Activated naive CD4-positive, alpha-beta T cell treated with anti-CD3 and anti-CD28 coated beads, Interleukin-2, amount 50 U/mL, for 72 hours (primary cell): ENCODE measurements at regions not wholly inside any gene's neighbourhood (a gene's known extent, or its start where the extent isn't known, plus 50 kb on each side); places are given as distances from the start of the nearest gene placed in this dataset.

Source experiments
- ATAC-seq, 2 donors: fragments of 150-1000 bp; cut with Tn5 transposase; 2 replicates each; pipeline ENCODE4 v1.10.0; 2021; ENCODE audit warnings: mild to moderate bottlenecking in 2 of 2, moderate library complexity in 2 of 2
- DNase-seq, 2 donors: peaks; one replicate each; pipeline ENCODE4 v3.0.0; 2021 to 2022; ENCODE audit warnings: low spot score in 2 of 2
- H3K27ac Mint-ChIP-seq, 2 donors: one replicate each; pipeline ENCODE4 v1.8.0; 2022; ENCODE audit warnings: mild to moderate bottlenecking in 2 of 2, mixed read lengths in 2 of 2
- H3K36me3 Mint-ChIP-seq, 2 donors: one replicate each; pipeline ENCODE4 v1.8.0; 2022; ENCODE audit warnings: mixed read lengths in 2 of 2
- H3K9me3 Mint-ChIP-seq, 2 donors: one replicate each; pipeline ENCODE4 v1.8.0; 2022; ENCODE audit warnings: mixed read lengths in 2 of 2

DNA sequence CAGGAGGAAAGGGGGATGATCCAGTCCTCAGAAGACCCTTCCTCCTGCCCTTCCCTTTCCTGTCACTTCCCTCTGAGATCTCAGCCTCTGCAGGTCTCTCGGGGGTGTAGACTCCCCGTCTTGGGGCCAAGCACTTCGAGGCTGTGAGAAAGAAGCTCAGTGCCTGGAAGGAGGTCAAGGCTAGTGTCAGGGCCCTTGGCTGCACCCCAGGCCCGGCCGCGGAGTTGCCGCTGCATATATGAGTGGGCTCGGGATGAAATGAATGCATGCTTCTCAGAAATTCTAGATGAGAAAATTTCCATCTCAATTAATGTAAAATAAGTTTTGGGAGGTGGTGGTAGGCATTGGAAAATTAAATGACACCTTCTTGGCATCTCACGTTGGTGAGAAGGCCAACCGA is 1313.7 kb downstream of the BRD1 start:
- Mint-ChIP-seq H3K36me3 (no peaks in the 10 kb centered on the region), H3K9me3 (no peaks in the 10 kb centered on the region), H3K27ac (no peak overlapping the region)
- no peak for ATAC-seq
- no peak for DNase-seq

DNA sequence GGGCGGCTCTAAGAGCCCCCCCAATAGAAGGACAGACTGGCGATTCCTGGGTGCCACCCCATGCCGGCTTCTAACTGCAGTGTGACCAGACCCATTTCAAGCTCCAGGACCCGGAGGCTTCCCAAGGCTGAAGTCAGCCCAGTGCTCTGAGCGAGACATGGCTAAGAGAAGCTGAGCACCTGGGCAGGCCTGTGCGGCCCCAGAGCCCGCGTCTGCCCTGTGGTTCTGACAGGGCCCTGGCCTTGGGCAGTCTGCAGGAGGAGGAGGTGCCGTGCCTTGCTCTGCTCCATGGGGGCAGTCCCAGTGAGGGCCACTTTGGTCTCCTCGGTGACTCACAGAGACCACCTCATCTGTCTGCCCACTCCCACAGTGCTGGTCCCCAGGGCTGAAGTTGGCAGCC is 1314.2 kb downstream of the BRD1 start:
- DNase-seq (no peak), ATAC-seq (no peak)
- Mint-ChIP-seq H3K9me3 (no peaks in the 10 kb centered on the region), H3K36me3 (no peaks in the 10 kb centered on the region), H3K27ac (no peak overlapping the region)

DNA sequence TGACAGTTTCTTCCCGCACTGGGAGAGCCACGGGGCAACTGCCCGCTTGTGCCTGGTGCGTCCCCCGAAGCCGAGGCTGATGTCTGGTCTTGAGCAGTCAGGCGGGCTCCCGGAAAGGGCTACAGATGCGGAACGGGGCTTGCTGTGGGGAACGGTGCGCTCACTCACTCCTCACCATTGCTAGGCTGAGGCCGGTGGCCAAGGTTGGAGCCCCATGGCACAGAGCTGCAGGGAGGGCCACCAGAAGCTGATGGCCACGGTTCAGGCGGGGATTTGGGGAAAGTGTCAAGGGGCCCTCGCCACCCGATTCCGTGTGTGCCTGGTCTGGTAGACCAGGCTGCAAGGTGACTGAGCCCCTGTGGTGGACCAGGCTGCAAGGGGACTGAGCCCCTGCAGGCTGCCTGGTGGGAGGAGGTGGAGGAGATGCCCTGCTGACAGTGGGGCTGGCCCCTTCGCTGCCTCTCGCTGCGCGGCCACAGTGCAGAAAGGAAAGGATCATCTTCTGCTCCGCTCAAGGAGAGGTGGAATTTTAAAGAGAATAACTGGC is 1315.8 kb downstream of the BRD1 start:
- H3K9me3 Mint-ChIP-seq = no peaks in the 10 kb centered on the region
- H3K27ac Mint-ChIP-seq = no peak overlapping the region
- DNase-seq (no peak), ATAC-seq (no peak)
- no peaks in the 10 kb centered on the region for H3K36me3 Mint-ChIP-seq

DNA sequence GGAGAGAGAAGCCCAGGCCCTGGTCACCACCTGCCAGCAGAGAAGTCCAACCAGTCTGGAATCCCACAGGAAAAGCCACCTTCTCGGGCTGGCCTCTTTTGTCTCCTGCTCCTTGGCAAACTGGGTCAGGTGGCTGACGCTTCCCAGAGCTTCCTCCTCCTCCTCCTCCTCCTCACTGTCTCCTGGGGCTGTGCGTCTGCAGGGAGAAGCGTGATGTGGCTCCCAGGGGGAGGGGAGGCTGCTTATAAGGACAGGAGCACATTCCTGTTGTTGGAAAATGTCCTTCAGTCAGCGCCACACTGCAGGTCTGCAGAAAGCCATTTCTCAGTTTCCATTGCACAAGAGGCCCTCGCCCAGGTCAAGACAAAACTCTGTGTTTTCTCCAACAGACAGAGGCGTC is 1316.5 kb downstream of the BRD1 start:
- Mint-ChIP-seq H3K36me3 (no peaks in the 10 kb centered on the region), H3K9me3 (no peaks in the 10 kb centered on the region), H3K27ac (no peak overlapping the region)
- DNase-seq (no peak), ATAC-seq (no peak)

DNA sequence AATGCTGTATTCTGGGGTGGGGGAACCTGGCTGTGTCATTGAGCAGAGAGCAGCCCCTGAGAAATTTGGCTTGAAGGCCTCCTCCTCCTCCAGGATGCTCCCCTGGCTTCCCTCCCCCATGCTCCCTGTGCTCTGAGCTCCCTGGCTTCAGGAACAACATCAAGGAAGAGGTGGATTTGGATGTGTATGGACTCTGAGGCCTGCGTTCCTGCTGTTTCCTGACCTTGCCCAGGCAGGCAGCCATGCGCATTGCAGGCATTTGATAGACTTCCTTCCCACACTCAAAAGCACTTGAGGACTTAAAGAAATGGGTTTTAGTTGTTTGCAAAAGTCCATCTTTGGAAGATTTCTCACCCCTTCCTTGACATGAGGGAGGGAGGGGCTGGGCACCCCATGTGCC is 1317.1 kb downstream of the BRD1 start:
- Mint-ChIP-seq H3K27ac (no peak overlapping the region), H3K9me3 (no peaks in the 10 kb centered on the region), H3K36me3 (no peaks in the 10 kb centered on the region)
- no peak for ATAC-seq
- DNase-seq = no peak

DNA sequence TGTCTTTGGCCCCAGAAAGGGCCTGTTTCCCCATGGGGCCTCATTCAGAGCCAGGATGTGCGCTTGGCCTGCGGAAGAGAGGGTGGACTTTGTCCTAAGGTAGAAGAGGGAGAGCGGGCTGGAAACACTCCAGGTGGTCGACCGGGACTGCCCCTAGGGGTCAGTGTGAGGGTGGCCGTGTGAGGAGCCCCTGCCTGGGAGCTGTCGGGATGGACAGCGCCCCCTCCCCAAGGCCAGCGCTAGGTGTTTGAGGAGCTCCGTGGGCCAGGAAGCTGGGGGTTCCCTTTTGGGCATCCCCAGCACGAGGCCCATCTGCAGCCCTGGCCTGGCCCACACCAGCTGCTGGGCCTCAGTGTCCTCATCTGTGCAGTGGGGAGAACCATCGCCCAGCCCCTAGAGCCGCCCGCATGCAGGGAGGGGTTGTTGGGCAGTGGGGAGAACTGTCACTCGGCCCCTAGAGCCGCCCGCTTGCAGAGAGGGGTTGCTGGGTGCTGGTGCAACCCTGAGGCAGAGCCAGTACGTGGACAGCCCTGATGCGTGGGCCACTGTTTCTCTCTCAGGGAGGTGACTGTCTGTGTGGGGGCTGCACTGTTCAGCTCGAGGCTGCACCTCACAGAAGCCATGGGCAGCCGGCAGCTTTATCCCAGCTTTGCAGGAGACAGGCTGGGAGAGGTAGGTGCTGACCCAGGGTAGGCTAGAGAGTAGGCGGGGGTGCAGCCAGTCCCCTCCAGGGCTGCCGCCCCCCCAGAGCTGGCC is 1319.9 kb downstream of the BRD1 start:
- ATAC-seq = no peak
- Mint-ChIP-seq H3K9me3 (no peaks in the 10 kb centered on the region), H3K36me3 (no peaks in the 10 kb centered on the region), H3K27ac (no peak overlapping the region)
- no peak for DNase-seq

DNA sequence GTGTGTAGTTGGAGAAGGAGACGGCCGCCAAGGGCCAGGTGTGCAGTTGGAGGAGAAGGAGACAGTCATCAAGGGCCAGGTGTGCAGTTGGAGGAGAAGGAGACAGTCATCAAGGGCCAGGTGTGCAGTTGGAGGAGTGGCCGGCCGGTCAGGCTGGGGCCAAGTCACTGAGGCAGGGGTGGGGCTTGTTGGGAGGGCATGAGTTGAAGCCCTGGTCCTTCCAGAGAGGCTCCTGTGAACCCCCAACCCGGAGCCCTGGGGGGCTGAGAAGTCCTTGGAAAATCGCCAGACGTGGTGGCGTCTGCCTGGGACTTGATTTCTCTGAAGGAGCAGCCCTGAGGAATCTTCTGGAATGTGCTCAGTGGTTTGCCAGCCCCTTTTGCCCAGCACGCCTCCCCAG is 1320.5 kb downstream of the BRD1 start:
- H3K27ac Mint-ChIP-seq = no peak overlapping the region

DNA sequence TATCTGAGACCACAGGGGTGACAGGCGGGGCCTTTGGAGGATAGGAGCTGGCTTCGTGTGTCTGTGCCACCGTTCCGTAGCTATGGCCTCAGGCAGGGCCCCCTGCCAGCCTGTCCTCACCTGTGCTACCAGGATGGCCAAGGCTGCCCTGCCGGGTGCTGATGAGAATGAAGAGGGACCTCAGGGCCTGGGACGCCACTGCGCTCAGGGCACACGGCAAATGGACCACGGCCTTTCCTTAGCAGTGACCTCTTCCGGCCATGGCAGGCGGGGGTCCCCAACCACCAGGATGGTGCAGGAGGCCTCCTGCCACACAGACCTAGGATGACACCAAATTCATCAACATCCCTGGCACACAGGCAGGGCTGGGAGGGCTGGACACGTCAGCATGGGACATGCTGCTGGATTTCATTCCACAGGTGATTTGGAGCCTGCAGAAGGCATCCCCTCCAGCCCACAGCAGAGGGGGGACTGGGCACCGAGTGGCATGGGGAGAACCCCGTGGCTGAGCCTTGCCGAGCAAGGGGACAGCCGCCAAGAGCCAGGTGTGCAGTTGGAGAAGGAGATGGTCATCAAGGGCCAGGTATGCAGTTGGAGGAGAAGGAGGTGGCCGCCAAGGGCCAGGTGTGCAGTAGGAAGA is 1321.0 kb downstream of the BRD1 start:
- Mint-ChIP-seq H3K36me3 (no peaks in the 10 kb centered on the region), H3K27ac (no peak overlapping the region), H3K9me3 (no peaks in the 10 kb centered on the region)
- no peak for ATAC-seq
- DNase-seq = no peak

More for the DNA sequence above, 1320.5 kb downstream of the BRD1 start:
- ATAC-seq (no peak), DNase-seq (no peak)
- no peaks in the 10 kb centered on the region for H3K9me3 Mint-ChIP-seq
- no peaks in the 10 kb centered on the region for H3K36me3 Mint-ChIP-seq

DNA sequence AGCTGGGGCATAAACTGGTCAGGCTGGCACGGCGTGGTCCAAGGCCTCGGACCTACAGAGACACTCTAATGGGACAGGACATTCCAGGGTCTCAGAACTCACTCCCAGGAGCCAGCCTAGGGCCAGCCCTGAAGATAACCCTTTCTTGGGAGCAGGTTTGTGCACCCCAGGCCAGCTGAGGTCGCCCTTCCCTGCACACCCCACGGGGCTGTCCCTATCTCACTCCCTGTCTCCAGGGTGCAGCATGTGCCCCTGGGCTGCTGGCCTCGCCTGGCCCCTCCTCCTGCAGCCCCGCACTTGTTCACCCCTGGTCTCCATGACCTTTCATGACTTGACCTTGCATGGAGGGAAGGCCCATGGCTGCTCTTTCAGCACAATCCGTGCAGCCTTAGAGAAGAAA is 1321.8 kb downstream of the BRD1 start:
- no peaks in the 10 kb centered on the region for H3K9me3 Mint-ChIP-seq
- H3K27ac Mint-ChIP-seq = no peak overlapping the region
- DNase-seq (no peak), ATAC-seq (no peak)
- H3K36me3 Mint-ChIP-seq = no peaks in the 10 kb centered on the region

DNA sequence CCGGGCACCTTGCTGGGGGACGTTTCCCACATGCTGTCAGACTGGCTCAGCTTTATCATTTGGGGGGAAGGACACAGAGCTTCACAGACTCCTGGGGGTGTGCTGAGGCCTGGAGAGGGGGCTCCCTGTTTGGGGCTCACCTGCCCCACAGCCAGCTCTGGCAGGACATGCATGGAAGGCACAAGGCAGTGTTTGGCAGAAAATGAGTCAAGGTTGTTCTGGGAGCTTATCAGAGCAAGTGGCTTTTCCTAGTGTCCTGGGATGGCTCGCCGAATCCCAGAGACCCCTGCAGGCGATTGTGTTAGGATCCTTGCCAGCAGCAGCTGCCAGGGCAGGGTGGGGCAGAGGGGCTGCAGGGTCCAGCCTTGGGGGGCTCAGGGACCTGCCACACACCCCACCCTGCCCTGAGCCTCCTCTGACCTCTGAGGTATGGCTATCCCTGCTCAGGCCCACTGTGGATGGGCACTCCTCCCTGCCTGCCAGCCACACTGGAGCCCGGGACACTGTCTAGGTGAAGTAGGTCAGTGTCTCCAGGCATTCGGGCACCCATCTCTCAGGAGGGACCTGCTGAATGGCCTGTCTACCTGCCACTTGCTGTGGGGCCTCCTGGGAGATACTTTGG is 1323.0 kb downstream of the BRD1 start:
- no peaks in the 10 kb centered on the region for H3K9me3 Mint-ChIP-seq
- H3K27ac Mint-ChIP-seq = no peak overlapping the region

DNA sequence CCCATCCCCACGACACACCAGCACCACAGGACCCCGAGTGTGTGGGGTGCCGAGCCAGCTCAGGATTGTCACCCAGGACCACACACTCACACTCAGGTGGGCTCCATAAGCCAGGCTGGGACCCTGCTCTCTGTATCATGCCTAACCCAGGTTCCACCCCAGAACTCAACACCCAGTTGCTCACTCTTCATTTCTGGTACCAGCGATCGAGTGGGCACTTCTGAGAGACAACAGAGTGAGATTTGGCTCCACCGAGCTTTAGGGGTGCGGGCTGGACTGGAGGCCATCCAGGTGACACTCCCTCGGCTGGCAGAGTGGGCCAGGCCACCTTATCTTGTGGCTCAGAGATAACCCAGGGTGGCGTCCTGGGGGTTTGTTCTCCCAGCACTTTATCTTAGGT is 1323.8 kb downstream of the BRD1 start:
- DNase-seq (no peak), ATAC-seq (no peak)
- Mint-ChIP-seq H3K9me3 (no peaks in the 10 kb centered on the region), H3K36me3 (no peaks in the 10 kb centered on the region), H3K27ac (no peak overlapping the region)

More for the DNA sequence above, 1323.0 kb downstream of the BRD1 start:
- ATAC-seq (no peak), DNase-seq (no peak)
- H3K36me3 Mint-ChIP-seq = no peaks in the 10 kb centered on the region

DNA sequence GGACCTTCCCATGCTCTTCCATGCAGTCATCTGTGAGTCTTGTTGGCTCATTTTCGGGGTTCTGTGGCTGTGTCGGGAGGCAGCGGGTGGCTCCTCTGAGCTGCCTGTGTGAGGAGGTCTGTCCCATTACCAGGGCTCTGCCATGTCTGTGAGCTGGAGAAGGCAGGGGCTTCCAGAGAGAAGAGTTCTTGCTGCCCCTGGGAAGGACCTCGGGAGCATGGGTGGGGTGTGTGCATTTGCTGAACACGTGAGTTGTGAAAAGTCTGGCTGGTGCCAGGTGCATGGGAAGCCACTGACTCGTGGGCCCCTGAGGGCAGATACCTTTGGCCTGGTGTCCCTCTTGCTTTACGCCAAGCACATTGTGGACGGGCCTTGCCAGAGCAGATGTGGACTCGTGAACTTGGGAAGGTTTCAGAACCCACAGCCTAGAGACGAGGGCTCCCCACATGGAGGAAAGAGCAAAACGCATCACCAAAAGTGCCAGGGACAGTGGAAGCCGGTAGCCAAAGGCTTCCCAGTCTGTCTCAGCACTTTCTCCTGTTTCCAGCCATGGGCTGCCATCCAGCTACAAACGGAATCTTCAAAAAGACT is 1324.5 kb downstream of the BRD1 start:
- Mint-ChIP-seq H3K36me3 (no peaks in the 10 kb centered on the region), H3K9me3 (no peaks in the 10 kb centered on the region)

DNA sequence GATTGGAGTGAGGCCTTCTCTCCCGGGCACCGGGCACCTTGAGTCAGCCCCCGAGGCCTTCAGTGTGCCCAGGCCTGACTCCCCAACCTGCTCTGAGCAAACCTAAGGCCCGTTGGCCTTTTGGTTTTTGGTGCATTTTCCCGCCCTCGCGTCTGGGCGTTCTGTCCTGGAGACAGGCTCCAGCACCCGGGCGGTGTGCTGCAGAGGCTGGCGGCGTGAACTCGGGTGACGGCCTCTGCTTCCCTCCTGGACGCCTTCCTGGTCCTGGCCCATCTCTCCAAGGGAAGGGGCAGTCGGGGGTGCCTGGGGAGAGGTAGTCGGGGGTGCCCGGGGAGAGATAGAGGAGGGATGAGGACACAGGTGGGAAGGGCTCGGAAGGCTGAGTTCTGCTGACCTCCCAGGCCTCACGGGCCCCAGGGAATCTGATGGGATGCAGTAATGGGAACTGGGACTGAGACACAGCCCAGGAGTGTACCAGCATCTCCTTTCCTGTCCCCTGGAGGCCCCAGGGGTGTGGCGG is 1326.4 kb downstream of the BRD1 start:
- no peak overlapping the region for H3K27ac Mint-ChIP-seq
- H3K9me3 Mint-ChIP-seq = no peaks in the 10 kb centered on the region
- ATAC-seq (no peak), DNase-seq (no peak)
- no peaks in the 10 kb centered on the region for H3K36me3 Mint-ChIP-seq

More for the DNA sequence above, 1324.5 kb downstream of the BRD1 start:
- H3K27ac Mint-ChIP-seq = no peak overlapping the region
- ATAC-seq (no peak), DNase-seq (no peak)

DNA sequence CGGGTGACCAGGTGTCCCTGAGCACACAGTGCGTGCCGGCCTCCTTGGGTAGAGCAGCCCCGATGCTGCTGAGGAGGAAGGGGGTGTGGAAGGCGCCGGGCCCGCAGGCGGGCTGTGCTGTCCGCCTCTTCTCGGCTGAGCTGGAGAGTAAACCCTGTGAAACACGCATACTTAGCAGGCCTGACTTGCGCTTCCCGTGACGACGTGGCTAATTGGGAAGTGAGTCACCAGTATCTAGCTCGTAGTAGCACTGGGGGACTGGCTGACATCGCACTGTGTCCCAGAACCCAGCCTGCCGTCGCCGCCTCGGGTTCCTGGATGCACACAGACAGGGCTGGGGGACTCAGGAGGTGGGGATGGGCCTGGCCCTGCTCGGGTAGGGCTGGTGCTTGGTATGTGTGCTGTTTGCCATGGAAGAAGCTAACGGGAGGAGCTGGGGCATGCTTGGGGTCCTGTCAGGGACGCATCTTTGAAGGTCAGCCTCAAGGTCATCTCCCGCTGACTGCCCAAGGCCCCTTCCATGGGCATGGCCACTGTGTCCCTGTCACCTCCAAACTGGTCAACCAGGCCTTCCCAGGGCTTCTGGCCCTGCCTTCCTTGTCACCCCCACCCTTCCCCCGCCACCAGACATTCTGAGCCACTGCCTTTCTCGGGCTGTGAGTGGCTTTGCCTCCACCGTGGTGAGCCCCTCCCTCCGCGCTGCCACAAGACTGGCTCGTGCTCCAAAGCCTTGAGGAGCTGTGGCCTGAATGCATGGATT is 1327.0 kb downstream of the BRD1 start:
- H3K27ac Mint-ChIP-seq = no peak overlapping the region
- no peaks in the 10 kb centered on the region for H3K9me3 Mint-ChIP-seq
- ATAC-seq (no peak), DNase-seq (no peak)
- H3K36me3 Mint-ChIP-seq = no peaks in the 10 kb centered on the region

DNA sequence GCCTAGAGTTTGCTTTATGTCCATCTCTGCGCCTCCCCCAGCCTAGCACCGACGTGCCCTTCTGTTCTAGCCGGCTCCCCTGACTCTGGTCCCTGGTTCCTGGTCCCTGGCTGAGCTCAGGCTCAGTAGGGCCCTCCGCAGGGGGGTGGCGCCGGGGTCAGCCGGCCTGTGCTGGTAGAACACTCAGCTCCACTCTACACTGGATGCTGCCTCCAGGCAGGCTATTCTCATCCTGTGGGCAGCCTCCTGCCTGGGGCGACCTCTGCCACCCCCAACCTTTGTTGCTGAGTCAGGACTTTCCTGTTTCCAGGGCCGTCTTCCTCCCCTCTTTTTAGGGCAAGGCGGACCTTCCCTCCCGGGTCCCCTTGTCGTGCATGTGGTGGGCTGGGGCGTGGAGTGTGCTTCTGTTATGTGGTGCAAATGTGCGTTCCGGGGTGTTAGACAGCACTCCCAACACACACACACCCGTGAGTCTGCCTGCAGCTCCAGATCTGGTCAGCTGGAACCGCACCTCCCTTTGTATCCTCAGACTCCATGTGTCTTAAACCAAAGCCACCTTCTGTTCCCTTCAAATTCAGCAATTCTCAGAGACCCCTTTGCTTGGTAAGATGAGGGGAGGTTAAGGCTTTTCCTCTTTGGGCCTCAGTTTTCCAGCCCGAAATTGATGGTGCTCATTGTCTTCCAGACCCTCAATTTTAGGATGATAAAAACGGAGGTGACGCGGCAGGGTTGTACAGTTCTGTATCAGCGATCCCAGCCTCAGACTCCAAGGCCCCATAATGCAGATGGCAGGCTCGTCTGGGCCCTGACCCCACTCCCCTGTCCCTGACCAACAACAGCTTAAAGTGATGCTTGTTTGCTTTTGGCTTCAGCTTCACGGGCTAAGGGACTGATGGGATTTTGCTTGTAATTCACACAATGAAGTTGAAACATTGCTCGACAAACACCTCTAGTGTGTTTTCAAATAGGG is 1327.9 kb downstream of the BRD1 start:
- DNase-seq = no peak
- Mint-ChIP-seq H3K27ac (no peak overlapping the region), H3K9me3 (no peaks in the 10 kb centered on the region), H3K36me3 (no peaks in the 10 kb centered on the region)
- no peak for ATAC-seq
